GM18867 (cell line): ENCODE measurements at regions not wholly inside any gene's neighbourhood (a gene's known extent, or its start where the extent isn't known, plus 50 kb on each side); places are given as distances from the start of the nearest gene placed in this dataset.

Source experiments
- ATAC-seq: cut with Tn5 transposase; IDR thresholded peaks from one replicate; pipeline ENCODE4 v1.9.1; 2021; ENCODE audit warnings: mild to moderate bottlenecking, moderate library complexity; ENCODE audit not compliant: unreplicated experiment

DNA sequence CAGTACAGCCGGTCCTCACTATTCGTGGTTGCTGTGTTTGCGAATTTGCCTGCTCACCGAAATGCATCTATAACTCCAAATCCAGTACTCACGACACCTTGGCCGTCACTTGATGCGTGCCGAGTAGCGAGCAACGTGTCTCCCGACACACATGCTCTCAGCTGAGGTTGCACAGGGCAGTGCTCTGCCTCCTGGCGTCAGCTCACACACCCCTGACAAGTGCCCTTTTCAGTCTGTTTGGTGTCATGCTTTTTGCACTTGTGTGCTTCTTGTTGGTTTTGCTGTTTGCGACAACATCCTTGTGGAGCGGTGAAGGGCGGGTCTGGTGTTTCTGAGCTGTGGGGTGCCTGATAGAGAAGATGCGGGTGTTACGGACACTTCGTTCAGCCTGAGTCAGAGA lies 110.4 kb upstream of the RFLNA start:
- no peak for ATAC-seq

DNA sequence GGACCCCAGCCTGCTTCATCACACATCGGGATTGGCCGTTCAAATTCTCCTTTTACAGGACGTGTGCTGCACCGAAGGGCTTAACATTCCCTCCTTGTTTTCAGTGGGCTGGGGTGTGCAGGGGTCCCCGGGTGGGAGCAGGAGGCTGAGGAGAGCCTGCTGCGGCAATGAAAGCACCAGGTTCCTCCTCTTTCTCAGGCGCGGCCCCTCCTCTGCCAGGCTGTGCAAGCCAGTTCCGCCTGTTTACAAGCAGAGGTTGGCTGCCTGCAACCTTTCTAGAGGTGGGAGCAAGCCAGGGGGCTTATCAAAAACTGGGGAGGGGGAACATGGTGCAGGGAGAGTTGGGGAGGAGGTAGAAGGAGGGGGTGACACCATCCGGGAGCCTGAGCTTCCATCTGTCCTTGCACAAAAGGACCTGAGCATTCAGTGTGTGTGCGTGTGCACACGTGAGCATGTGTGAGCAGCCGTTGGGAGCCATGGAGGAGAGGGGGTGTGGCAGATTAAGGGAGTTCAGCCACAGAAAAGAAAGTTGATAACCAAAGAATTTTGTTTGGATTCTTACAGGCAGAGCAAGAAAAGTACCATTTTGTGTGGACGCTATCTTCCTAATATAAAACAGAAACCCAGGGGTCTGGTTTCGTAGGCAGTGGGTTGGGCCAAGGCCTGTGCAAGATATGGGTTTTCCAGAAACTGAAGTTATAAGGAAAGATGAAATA lies 108.8 kb upstream of the RFLNA start:
- no peak for ATAC-seq

GRCh38 chr12:124188084-124188483 lies 106.8 kb upstream of the RFLNA start:
- ATAC-seq = no peak

DNA sequence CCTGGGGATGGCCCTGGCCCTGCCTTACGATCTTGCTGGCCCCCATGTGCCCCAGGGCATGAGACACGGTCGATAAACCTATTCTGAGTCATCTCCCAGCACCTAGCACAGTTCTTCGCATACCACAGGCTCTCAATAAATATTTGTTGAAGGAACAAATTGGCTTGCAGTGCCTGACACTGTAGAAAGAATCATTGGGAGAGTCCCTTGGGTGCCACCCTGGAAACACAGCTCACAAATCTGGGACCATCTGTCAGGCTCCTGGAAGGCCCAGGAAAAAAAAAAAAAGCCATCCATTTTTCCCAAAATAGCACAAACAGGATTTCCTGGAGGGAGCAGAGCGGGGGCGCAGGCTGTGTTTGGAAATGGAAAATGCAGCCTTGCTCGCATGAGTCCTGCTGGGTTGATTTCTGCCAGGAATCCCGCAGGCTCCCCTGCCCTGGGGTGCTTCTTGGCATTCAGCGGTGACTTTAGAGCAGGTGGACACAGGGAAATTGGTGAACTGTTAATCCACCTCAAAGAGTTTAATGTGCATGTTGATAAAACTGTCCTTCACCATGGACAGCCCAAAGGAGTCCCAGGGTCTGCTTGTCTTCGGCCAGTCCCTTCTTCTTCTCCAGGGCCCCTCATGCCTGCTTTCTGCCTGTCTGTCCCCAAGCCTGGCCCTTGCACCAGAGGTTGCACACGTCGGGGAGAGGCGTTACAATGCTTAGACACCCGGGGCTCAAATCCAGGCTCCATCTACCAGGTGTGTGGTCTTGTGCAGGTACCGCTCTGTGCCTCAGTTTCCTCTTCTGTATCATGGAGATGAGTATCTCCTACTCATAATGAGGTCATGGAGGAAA lies 106.1 kb upstream of the RFLNA start:
- no peak for ATAC-seq

GRCh38 chr12:124190312-124191023 lies 104.4 kb upstream of the RFLNA start:
- no peak for ATAC-seq

- ATAC-seq = no peak
Measured at GRCh38 chr12:124191024-124191359, 103.9 kb upstream of the RFLNA start.

- no peak for ATAC-seq
Measured at GRCh38 chr12:124191966-124192365, 102.9 kb upstream of the RFLNA start.

- no peak for ATAC-seq
Measured at GRCh38 chr12:124194264-124194892, 100.5 kb upstream of the RFLNA start.

DNA sequence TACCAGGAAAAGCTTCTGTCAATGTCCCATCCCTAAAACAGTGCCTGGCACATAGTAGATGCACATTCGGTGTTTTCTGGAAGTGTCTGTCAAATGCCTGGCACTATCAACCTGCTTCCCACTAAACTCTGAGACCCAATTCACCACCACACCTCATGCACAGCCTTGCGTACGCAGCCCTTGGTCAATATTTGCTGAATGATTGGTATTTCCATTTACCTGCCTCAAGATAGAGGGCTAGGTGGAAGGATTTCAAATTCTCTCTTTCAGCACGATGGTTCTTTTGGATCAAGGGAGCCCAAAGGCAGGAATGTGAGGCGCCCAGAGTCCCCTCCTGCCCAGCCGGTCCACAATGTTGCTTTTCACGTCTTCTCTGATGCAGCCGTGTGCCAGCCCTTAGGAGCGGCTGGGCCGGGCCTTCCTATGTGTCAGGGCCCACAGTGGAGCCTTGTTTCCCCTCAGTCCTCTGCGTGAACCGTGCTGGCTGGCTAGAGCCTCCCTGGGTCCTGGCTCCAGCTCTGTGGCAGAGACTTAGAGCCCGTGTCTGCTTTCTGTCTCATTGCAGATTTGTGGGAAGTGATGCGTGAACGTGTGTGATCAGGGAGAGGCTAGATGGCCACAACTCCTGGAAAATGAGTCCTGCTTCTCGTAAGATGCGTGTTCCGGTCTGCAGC lies 99.9 kb upstream of the RFLNA start:
- no peak for ATAC-seq

- ATAC-seq = no peak
Measured at GRCh38 chr12:124195567-124195942, 99.3 kb upstream of the RFLNA start.

DNA sequence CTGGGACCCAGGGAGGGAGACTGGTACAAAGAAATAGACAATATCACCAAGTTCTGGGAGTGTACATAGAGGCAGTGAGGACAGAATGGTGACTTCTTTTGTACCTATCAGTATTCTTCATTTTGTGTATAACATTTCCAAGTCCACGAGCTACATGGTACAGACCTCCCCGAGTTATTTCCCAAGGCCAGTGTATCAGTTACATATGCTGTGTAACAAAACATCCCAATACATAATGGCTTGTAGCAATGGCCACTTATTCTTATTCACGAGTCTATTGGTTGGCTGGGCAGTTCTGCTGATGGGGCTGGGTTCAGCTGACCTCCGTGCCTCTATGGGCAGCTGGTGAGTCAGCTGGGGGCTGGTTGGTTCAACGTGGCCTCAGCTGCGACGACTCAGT lies 98.7 kb upstream of the RFLNA start:
- no peak for ATAC-seq

DNA sequence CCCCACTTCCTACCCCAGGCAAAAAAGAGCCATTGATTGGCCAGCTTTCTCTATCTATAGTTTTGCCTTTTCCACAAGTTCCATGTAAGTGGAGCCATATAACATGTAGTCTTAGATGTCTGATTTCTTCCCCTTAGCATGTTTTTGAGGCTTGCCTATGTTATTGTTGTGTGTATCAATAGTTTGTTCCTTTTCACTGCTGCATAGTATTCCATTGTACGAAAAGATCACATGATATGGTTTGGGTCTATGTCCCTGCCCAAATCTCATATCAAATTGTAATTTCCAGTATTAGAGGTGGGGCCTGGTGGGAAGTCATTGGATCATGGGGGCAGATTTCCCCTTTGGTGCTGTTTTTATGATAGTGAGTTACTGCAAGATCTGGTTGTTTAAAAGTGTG lies 93.6 kb upstream of the RFLNA start:
- no peak for ATAC-seq

GRCh38 chr12:124203176-124203575 lies 91.7 kb upstream of the RFLNA start:
- no peak for ATAC-seq

DNA sequence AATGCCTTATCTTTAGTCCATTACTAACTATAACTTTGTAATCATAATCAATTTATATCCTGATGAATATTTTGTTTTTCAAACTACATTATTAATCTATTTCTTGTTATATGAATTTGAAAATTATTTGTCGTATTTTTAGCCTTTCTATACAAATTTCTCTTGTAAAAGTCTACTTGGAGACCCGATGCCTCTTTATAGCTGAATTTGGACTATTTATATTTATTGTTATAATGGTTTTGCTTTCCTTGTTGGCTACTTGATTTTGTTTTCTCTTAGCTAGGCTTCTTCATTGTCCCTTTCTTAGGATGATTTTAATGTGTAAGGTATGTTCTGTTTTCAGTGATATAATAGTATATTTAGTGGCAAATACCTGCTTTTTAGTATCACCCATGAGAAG lies 89.5 kb upstream of the RFLNA start:
- no peak for ATAC-seq

DNA sequence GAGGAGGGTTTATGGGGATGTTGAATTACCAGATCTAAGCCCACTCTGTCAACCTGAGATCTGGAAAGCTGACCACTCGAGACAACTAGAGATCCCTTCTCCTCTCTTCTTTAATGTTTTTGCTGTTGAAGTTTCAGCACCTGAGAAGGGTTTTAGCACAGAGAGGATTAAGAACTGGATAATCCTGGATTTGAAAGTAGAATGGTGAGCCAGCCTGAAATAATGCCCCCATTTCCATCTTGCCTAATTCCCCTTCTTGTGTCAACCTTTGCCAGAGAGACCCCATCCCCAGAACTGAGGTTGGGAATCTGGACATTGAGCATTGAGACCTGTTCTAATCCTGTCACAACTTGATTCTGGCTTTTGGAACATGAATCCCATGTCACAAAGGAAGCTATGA lies 87.8 kb upstream of the RFLNA start:
- no peak for ATAC-seq

GRCh38 chr12:124207617-124208016 lies 87.3 kb upstream of the RFLNA start:
- ATAC-seq = no peak

DNA sequence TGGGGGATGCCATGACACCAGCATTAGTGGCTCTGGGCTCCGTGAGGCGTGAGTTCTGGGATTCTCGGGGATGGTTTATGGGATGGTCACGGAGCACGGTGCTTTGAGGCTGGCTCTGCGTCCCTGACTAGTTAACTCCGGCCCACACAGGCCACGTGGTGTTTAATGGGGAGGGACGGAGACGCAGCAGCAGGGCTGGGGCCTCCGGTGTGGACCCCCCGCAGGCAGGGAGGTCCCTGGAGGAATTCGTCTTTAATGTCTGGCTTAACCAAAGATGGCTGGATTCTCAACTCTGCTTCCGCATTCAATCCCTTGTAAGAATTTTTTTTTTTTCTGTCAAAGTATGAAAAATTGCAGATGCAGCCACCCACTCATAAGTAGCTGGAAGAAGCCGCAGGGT lies 86.4 kb upstream of the RFLNA start:
- ATAC-seq = no peak

DNA sequence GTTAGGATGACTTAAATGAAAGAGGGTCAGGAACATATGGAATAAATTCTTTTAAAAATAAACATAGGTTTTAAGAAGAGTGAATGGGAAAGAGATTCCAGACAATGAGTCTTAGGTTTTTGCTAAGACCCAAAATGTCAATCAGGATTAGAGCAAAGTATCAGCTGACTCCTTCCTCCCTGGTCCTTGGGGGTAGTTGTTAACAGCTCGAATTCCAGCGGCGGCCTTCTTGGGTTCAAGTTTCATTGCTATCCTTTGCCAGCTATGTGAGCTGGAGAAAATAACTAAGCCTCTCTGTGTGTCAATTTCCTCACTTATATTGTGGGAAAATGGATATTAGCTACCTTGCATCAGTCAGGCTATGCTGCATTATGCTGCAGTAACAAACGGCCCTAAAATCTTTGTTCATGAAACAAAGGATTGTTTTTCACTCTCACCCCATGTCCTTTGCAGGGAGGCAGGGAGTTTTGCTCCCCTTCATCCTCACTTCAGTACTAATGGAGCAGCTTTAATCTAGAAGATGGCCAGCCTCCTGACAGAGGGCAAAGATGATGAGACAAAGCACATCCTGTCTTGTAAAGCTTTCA lies 83.8 kb upstream of the RFLNA start:
- no peak for ATAC-seq

DNA sequence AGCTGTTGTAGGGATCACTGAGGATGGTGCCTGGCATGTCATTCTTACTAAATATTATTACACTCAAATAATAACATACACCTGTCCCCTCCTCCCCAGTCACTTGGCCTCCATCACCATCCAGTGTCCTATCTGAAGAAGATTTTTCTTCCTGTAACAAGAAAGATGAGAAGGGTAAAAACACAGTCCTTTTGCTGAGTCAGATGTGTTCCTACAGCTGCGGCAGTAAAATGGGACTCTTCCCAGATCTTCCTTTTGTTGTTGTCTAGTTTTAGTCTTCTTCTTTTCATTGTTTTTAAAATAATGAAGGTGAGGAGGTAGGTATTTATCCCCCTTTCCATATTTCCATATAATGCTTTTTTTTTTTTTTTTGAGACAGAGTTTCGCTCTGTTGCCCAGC lies 83.1 kb upstream of the RFLNA start:
- ATAC-seq = no peak

GRCh38 chr12:124213666-124214347 lies 81.1 kb upstream of the RFLNA start:
- no peak for ATAC-seq
